IMR-90 (cell line): ENCODE measurements at regions not wholly inside any gene's neighbourhood (a gene's known extent, or its start where the extent isn't known, plus 50 kb on each side); places are given as distances from the start of the nearest gene placed in this dataset.

Experiments
- BHLHE40 ChIP-seq: fragments of 150-350 bp; IDR thresholded peaks from 2 replicates; pipeline ENCODE4 v1.6.1; 2016; ENCODE audit warnings: mild to moderate bottlenecking, low read depth, low read length
- CEBPB ChIP-seq: IDR thresholded peaks from 2 replicates; pipeline ENCODE4 v1.6.1; 2012; ENCODE audit warnings: low read depth, low read length, improper control_type of control experiment
- CHD1 ChIP-seq: IDR thresholded peaks from 2 replicates; pipeline ENCODE4 v1.6.1; 2012; ENCODE audit warnings: low read depth, low read length, improper control_type of control experiment
- CTCF ChIP-seq: conservative IDR thresholded peaks from 2 replicates; pipeline ENCODE4 v1.5.1; 2012; ENCODE audit warnings: mild to moderate bottlenecking, low read depth, low read length, improper control_type of control experiment
- ELK1 ChIP-seq: fragments of 150-350 bp; IDR thresholded peaks from 2 replicates; pipeline ENCODE4 v1.6.1; 2016; ENCODE audit warnings: low read depth, mild to moderate bottlenecking, low read length, moderate library complexity, borderline replicate concordance
- FOS ChIP-seq: fragments of 150-350 bp; IDR thresholded peaks from 2 replicates; pipeline ENCODE4 v1.6.1; 2016; ENCODE audit warnings: low read depth, low read length
- MAFK ChIP-seq: IDR thresholded peaks from 2 replicates; pipeline ENCODE4 v1.6.1; 2012; ENCODE audit warnings: low read depth, low read length, improper control_type of control experiment
- MAZ ChIP-seq: IDR thresholded peaks from 2 replicates; pipeline ENCODE4 v1.6.1; 2012; ENCODE audit warnings: low read depth, mild to moderate bottlenecking, low read length, improper control_type of control experiment, moderate library complexity, borderline replicate concordance
- MXI1 ChIP-seq: IDR thresholded peaks from 2 replicates; pipeline ENCODE4 v1.6.1; 2012; ENCODE audit warnings: low read depth, mild to moderate bottlenecking, low read length, moderate library complexity, borderline replicate concordance
- POLR2A ChIP-seq: IDR thresholded peaks from 2 replicates; pipeline ENCODE4 v1.6.1; 2012; ENCODE audit warnings: mild to moderate bottlenecking, low read depth, low read length
- RAD21 ChIP-seq: IDR thresholded peaks from 2 replicates; pipeline ENCODE4 v1.6.1; 2012; ENCODE audit warnings: low read length, improper control_type of control experiment
- RFX5 ChIP-seq: IDR thresholded peaks from 2 replicates; pipeline ENCODE4 v1.8.0; 2012; ENCODE audit warnings: low read depth, mild to moderate bottlenecking, low read length, moderate library complexity

GRCh38 chr17:77749989-77750388, 208.5 kb upstream of the TNRC6C start:
- no peak for TF ChIP-seq CTCF
- no peak for TF ChIP-seq RAD21
- TF ChIP-seq RFX5 = no peak
- TF ChIP-seq BHLHE40 = no peak
- TF ChIP-seq POLR2A = no peak
- TF ChIP-seq MAFK = no peak
- no peak for TF ChIP-seq FOS
- TF ChIP-seq MAZ = no peak
- TF ChIP-seq ELK1 = no peak
- no peak for TF ChIP-seq CHD1
- no peak for TF ChIP-seq CEBPB
- TF ChIP-seq MXI1 = no peak
